Stimulated activated CD4-positive, alpha-beta T cell treated with anti-CD3 and anti-CD28 coated beads, Interleukin-2, amount 100 ng/mL, for 48 hours (primary cell): ENCODE measurements at regions not wholly inside any gene's neighbourhood (a gene's known extent, or its start where the extent isn't known, plus 50 kb on each side); places are given as distances from the start of the nearest gene placed in this dataset.
A peak's percentile ranks its signal among the peaks of the same experiment; 100 is the strongest.

Experiments
- DNase-seq, 2 donors: peaks; one replicate each; pipeline ENCODE4 v3.0.0-alpha.2; 2020

- DNase-seq = no peak
Measured at GRCh38 chr6:18973251-18973650, 586.1 kb downstream of the RNF144B start.

- no peak for DNase-seq
Measured at GRCh38 chr6:18976091-18976490, 588.9 kb downstream of the RNF144B start.

DNA sequence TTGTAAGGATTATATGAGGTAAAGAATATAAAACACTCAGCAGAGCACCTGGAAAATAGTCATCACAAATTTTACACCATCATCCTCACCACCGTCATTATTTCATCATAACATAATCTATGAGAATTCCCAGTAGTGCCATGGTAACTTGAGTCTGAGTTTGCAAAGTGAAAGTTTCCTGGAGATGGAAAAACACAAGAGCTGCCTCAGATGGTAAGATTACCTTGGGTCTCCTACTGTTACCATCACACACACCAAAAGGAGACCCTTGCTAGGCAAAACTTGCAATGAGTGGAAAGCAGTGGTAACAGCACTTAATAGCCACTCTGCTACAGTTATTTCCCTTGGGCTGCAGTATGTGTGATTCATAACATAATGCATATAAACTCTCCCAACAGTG, 589.8 kb downstream of the RNF144B start:
- no peak for DNase-seq

DNA sequence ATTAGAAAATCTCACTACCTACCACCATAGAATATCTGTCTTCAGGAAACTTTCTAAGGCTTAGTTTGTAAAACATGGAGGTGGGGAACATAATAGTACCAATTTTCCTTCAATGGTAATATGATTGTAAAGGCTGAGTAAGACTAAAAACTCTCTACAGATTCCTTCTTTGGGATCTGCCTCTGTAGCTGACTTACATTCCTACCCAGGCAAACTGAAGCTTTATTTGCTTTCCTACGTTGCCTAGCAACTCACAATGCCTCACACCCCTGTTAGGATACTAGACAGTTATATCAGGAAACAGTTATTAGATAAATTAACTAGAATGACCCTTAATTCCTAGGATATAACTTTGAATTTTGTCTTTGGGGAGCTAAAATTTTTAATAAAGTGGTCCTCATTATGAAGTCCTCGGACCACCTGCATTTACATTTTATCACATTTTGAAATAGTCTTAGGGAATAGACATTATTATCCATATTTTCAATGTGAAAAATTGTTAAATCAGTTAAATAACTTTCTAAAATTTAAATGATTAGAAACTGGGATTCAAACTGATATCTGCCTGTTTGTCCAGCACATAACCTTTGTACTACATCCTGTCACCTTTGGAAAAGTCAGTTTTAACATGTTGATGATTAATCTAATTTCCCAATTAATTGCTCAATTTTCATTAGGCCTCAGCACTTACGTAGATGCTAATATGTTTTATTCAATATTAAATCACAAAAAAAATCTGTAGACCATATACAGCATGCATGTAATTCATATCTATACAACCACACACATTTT, 591.4 kb downstream of the RNF144B start:
- DNase-seq = no peak

DNA sequence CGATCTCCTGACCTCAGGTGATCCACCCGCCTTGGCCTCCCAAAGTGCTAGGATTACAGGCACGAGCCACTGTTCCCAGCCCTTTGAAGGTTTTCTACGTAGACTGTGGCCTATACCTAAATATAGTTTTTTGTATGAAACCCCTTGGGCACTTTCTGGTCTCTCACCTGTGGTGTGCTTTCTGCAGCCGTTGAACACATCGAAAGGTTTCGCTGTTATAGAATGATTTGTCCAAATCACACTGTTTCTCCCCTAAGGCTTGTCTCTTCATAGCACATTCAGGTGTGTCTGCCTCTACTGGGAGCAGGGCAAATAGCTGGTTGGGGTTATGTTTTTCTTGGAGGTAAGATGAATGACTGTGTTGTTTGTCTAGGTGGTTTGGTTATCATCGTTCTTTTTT, 597.9 kb downstream of the RNF144B start:
- no peak for DNase-seq

DNA sequence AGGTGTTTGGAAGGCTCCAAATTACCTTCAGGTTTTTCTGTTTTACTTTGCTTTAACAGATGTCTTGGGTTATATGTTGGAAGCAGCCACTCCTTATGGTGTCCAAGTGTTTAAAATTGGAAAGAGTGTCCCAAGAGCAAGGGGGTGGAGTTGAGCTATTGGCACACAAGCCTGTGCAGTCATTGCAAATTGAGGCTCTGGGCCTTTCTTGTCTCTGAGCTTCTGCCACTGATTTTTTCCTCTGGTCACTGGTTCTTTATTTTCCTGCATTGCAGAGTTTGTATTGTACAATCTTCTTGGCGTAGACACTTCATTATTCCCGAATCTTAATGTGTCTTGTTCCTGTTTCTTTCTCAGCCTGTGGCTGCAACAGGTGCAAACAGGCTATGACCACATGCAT, 598.8 kb downstream of the RNF144B start:
- DNase-seq = no peak

DNA sequence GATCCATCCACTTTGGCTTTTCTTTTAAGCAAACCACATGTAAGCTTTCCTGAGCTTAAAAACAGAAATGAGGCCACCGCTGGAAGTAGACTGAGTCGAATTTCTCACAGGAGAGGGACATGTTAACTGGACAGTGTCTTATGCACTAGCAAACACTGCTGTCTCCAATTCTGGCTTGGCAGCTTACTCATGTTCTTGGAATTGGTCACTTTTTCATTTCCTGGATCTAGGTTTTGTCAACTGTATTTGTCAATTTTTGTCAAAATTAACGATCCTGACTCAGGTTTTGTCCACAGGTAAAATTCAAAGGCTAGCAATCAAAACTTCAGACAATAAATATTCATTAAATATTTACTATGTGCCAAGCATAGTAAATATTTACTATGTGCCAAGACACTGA, 601.5 kb downstream of the RNF144B start:
- DNase-seq = no peak

DNA sequence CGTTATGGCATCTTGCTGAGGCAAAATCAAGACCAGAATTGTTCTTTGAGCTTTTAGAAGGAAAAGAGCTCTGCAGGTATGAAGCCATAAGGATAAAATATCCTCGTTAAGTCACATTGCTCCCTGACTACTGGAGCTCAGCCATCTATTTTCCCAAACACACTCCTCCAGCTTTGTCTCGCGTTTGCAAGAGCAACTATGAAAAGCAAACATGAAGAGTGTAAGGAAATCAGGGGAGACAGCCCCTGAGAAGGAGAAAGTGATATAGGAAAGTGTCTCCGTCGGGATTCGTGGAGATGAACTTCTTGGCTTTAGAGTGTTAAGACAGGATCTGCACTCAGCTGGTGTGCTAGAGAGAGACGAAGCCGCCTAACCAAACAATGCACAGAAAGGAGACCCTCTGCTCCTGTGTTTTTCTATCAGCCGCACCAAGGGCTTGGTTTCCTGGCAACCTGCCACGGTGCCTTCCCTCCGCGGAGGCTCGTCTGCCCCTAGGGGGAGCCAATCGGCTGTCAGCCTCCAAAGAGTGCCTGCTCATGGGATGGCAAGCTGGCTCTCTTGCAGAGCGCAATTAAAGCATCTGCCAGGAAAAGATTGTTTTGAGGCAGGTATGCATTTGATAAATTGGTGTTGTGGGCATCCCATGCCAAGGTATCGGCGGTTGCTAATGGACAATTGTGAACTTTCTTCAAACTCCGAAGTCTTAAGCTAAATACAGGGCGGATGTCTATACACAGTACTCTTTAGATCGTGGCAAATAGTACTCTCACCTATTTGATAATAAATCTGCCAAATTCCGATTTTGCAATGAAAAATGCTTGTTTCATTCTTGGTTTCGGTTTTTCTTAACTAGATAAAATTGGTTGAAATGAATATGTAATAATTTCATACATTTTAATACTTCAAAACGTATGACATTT, 603.2 kb downstream of the RNF144B start:
- DNase-seq = peak; percentile 4 to 26

- DNase-seq = no peak
Measured at GRCh38 chr6:18997375-18997826, 610.3 kb downstream of the RNF144B start.

- DNase-seq = no peak
Measured at GRCh38 chr6:19002976-19003560, 615.9 kb downstream of the RNF144B start.

DNA sequence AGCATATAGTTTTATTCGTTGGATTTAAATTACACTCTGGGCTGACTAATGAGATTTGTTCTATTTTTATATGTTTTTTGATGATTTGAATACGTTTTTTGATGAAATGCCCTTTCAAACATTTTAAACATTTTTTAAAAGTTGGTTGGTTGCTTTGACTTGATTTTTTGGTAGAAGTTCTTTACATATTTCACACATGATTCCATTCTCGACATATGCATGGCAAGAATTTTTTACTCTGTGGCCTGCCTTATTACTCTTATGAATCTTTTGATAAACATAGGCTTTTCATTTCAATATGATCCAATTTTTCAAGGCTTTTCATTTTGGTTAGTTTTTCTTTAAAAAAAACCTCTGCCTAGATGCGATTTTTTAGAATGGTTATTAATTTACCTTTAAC, 617.0 kb downstream of the RNF144B start:
- DNase-seq = no peak

DNA sequence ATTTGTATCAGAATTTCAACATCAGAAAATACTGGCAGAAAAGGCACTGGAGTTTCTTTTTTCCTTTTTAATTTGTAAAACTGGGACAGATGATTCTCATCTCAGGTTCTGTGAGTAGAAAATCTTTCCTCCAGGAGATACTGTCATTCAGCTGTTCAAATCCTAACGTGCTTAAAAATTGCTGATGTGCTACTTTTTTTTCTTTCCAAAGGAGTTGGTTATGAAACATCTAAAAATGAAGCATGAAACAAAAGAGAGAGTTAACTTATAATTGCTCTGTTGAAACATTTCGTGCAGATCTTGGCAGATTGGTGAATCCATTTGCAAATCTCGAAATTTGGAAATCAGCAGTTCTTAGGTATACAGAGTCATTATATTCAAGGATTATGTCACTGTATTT, 622.6 kb downstream of the RNF144B start:
- DNase-seq = no peak

DNA sequence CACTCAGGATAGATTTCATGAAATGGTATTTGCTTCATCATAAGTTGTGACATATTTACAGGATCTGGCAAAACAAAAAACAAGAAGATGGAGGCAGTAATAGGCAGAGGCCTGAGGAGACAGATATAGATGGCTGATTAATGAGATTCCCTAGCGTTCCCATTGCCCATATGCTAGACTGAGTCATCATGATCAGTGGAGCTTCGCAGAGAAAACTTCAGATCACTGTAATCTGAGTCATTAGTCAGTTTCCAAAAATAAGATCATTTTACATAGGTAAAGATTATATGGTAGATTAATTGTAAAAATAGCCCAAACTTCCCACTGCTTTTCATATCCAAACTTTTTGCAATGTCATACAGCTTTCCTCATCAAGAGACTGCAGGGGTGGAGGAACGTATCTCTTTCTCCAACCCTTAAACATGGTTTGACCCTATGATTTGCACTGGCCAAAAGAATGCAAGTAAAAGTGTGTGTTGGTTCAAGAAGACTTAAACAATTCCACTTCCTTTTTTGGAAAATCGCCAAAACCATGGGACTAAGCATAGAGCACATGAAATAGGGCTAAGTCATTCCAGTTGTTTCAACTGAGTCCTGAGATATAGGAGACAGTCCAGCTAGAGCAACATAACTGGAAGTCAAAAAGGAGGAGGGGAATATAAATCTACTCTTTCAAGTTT, 626.0 kb downstream of the RNF144B start:
- no peak for DNase-seq

DNA sequence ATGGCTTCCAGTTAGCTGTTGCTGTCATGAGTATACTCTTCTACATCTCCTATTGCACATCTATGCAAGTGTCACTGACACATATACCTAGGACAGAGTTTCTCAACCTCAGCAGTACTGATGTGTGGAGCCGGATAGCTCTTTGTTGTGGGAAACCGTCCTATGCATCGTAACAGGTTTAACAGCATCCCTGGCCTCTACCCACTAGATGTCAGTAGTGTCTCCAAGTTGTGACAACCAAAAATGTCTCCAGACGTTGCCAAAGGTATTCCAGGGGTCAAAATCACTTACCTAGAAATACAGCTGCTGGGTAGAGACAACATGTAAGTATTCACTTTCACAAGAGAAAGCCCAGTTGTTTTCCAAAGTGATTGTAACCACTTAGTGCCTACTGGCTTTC, 637.6 kb downstream of the RNF144B start:
- DNase-seq = no peak

- no peak for DNase-seq
Measured at GRCh38 chr6:19028201-19028600, 641.1 kb downstream of the RNF144B start.

DNA sequence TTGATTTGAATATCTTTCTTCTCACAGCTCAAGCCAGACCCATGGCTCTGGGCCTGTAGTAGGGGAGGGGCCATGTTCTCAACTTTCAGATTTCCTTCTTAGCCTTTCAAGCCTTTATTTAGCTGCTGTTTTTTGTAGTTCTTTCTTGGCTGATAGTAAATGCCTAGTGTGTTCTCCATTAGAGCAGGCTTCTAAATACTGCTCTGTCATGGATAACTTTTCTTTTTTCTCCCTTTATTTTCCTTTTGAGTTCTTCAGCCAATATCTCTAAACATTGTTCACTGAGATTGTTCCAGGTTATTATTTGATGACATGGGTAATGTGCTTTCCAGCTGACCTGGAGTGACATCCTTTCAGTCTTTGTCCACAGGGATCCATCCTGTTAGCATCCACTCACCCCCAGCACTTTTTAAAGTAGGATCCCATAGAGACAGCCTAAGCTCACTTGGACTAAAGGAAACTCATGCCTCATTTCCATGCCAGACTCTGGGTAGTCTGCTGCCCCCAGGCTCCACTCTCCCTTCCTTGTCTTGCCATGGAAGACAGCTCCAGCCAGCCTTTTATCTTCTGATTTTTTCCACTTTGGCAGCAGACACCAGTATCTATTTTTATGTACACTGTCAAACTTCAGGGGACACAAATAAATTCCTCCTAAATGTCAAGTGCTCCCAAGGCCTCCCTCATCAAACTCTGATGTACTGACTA, 645.6 kb downstream of the RNF144B start:
- DNase-seq = no peak

- no peak for DNase-seq
Measured at GRCh38 chr6:19033683-19034082, 646.5 kb downstream of the RNF144B start.

GRCh38 chr6:19034986-19035385, 647.8 kb downstream of the RNF144B start:
- DNase-seq = no peak

GRCh38 chr6:19035461-19036195, 648.5 kb downstream of the RNF144B start:
- no peak for DNase-seq

DNA sequence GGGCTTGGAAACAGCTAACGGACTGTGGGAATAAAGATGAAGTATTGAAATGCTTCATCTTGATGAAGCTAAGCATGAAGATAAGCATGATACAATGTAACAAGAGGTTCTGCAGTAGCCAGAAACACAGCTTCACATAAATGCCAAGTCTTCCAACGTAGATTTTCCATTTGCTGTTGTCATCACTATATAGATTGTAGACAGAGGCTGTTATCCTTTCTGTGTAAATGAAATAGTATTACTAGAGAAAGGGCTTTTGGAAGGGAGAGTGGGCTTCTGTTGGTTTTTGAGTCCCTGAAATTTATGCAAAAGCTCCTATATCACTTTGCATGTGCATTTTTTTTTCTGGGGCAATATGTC, 649.0 kb downstream of the RNF144B start:
- DNase-seq = no peak

DNA sequence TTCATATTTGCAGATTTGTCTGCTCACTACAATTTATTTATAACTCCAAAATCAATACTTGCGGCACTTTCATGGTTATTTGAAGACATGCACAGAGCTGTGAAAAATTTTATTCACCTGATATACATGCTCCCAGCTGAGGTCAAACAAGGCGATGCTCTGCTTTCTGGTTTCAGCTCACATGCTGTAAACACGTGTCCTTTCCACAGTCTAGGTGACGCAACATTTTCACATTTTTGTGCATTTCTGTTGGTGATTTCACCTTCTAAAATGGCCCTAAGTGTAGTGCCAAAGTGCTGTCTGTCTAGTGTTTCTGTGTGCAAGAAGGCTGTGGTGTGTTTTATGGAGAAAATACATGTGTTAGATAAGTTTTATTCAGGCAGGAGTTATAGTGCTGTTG, 650.5 kb downstream of the RNF144B start:
- no peak for DNase-seq

GRCh38 chr6:19039287-19039686, 652.1 kb downstream of the RNF144B start:
- DNase-seq = no peak
